GM18868 (cell line): ENCODE measurements at regions not wholly inside any gene's neighbourhood (a gene's known extent, or its start where the extent isn't known, plus 50 kb on each side); places are given as distances from the start of the nearest gene placed in this dataset.
"Not testable (repeated sequence)": the region's sequence is repeated elsewhere in the genome, so short reads cannot be mapped to it uniquely, and the experiment has no call there.

Experiments
- ATAC-seq: cut with Tn5 transposase; IDR thresholded peaks from one replicate; pipeline ENCODE4 v1.9.1; 2021; ENCODE audit warnings: mild to moderate bottlenecking, moderate library complexity; ENCODE audit not compliant: unreplicated experiment

GRCh38 chr5:99349787-99350186 lies 421.0 kb upstream of the CHD1 start:
- no peak for ATAC-seq

DNA sequence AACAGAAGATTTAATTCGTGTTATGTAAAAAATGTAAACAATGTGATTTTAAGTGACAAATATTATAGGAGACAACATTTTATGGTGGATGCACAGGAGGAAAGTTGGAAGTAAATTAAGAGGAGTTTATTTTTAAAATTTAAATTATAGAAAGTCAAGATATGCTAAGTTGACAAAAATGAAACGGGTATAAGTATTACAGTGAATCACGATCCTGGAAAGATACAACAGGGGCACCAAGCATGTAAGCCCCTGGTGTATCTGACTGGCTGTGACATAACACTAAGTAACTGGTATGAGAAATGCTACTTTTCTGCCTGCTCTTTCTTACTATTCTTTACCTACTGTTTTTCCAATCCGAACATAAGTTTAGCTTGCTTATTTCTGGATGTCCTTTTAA lies 419.8 kb upstream of the CHD1 start:
- no peak for ATAC-seq

GRCh38 chr5:99339758-99340157 lies 411.0 kb upstream of the CHD1 start:
- not testable (repeated sequence) for ATAC-seq

DNA sequence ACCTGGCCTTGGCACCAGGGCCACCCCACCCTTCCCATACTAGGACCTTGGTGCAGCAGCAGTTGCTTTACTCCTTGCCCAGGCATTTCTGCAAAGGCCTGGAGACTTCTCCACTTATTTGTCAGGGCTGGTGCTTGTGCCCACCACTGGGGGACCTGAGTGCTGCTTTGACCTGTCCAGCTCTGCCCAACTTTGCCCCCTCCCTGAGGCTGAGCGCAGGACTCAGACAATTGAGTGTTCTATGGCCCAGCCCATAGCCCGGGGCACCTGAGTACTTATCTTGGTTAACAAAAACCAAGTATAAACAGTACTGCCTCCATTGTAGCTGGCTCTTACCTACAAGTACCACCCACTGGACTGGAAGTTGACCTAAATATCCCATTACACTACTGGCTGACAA lies 406.1 kb upstream of the CHD1 start:
- ATAC-seq, result no peak

GRCh38 chr5:99331061-99331460 lies 402.3 kb upstream of the CHD1 start:
- ATAC-seq, result no peak

GRCh38 chr5:99320436-99320835 lies 391.6 kb upstream of the CHD1 start:
- no peak for ATAC-seq

DNA sequence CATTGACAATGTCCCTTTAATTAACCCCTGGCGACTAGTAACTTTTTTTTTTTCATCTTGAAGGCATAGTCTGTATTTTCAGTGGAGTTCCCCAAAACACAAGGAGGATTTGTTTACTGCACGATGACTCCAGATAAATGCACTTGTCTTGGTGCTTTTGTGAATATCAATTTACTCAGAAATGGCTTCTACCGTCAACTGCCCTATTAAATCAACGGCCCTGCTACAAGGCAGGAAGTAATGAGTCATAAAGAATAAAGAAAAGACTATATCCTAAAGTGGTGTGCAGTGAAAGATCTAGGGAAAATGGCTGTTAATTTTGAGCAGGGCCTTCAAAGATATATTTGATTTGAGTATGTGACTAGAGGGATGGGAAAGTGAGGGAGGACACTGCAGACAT lies 388.3 kb upstream of the CHD1 start:
- no peak for ATAC-seq

GRCh38 chr5:99316484-99316883 lies 387.7 kb upstream of the CHD1 start:
- ATAC-seq, result no peak

GRCh38 chr5:99315413-99316183 lies 386.8 kb upstream of the CHD1 start:
- no peak for ATAC-seq

- ATAC-seq, result no peak
These were observed 385.9 kb upstream of the CHD1 start for GRCh38 chr5:99314721-99315120.

- ATAC-seq, result no peak
These were observed 379.3 kb upstream of the CHD1 start for GRCh38 chr5:99308131-99308530.

DNA sequence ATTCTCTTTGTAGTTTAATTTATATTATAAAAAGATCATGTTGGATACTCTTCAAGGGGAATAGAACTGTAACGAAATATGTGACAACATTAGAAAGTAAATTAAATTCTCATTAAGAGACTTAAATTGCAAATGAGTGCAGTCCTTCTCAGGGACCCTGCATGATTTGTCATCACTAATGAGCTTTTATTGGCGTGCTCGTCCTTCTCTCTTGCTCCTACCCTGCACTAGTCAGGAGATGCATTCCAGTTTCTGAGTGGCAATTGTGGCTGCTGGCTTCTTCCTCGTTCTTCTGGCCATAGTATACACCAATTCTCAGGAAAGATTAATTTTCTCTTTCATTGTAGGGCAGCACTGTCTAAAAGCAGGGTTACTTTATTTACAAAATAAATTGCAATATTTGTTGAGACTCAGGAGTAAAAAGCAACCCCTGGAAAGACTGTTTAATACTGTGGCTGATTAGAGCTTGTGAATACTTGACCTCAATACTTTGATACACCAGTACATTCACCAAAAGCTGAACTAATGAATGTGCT lies 376.3 kb upstream of the CHD1 start:
- no peak for ATAC-seq

- ATAC-seq, result no peak
These were observed 356.8 kb upstream of the CHD1 start for GRCh38 chr5:99285606-99286005.

- no peak for ATAC-seq
These were observed 346.3 kb upstream of the CHD1 start for GRCh38 chr5:99275128-99275527.

DNA sequence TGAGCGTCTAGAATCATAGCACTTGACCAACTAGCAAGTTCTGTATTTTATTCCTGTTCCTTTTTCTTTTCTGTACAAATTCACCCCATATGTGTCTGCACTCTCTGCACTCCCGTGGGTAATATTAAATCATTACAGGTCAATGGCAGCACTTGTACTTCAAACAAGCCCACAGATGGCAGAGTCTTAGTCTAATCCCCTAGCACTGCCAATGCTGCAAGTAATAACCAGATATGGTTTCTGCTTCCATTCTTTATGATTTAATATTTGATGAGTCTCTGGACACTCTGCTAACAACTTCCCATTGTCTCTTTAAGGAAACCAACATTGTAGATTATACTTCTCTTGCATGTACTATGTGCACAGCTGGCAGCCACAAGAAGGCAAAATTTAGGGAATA lies 343.8 kb upstream of the CHD1 start:
- ATAC-seq, result no peak

DNA sequence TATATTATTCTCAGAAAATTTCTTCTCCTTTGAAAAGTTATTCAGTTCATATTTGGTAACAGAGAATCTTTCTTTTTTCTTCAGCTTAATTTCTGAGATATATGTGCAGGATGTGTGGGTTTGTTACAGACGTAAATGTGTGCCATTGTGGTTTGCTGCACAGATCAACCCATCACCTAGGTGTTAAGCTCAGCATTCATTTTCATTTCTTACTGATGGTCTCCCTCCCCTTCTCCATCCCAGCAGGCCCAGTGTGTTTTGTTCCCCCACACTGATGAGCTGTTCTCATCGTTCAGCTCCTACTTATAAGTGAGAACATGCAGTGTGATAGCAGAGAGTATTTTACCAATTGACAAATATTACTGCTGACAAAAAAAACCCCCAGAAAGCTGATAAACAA lies 330.0 kb upstream of the CHD1 start:
- ATAC-seq, result no peak

GRCh38 chr5:99248066-99248465 lies 319.3 kb upstream of the CHD1 start:
- no peak for ATAC-seq

DNA sequence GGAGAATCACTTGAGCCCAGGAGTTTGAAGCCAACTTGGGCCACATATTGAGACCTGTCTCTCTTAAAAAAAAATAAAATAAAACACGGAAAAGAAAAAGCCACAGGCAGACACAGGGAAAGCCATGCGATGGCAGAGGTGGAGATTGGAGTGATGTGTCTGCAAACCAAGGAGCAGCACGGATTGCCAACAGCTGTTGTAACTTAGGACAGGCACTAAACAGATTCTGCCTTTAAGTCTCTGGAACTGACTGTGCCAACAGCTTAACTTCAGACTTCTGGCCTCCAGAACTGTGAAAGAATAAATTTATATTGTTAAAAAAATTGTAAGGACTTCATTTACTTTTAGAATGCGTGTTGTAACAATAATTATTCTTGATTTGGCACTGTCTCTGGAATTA lies 318.5 kb upstream of the CHD1 start:
- ATAC-seq, result no peak

DNA sequence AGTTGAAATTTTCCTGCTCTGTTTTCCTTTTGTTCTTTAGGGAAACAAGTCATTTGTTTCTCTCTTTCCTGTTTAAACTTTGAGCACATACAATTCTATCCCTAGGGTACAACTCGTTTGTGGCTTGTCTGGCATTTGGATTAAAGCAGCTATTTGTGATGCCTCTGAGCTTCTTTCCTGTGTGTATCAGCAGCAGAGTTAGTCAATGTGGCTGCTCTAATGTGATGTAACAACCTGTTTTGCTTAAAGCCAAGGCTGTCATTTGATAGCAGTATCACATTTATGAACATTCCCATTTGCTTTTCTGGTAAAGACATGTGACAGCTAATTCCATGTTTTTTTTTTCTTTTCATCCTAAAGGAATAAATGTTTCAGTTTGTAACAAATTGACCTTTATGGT lies 314.3 kb upstream of the CHD1 start:
- no peak for ATAC-seq

DNA sequence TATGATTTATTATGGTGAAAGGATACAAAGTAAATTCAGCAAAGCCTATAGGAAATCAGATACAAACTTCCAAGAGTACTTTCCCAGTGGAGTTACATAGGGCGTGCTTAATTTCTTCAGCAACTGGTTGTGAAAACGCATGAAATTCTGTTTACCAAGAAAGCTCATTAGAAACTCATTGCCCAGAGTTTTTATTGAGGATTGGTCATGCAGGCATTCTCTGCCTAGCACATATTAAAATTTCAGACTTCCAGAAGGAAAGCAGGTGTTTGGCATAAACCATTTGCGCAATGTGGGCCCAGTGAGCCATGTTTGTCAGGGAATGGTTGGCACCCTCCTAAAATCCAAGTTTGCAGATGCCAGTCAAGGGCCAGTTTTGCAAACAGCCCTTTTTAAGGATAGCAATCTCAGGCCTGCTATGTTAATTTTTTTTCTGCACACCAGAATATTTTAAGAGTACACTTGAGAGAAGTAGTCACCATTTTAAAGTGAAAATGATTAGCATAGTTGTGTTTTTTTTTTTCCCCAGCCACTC lies 311.1 kb upstream of the CHD1 start:
- ATAC-seq, result no peak

DNA sequence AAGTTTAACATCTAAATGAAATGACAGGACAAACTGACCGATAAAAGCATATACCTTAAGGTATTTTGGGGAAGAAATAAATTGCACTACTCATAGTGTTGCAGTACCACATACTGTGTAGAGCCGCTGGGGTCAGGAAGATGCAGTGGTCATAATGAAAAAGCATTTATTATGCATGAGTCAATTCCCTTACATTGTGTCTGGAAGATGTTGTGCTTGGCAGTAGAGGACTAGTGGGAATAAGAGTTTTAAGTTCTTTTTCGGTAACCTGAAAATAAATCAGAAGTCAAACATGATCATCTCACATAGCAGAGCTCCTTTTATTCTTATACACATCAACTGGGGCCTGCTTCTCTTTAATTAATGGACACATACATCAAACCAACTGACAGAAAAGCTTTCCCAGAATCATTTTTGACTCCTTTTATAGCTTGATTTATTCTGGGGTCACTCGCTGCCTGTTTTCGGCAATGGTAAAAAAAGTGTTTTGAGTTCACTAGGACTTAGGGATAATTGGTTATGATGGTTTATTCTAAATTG lies 262.5 kb upstream of the CHD1 start:
- no peak for ATAC-seq

DNA sequence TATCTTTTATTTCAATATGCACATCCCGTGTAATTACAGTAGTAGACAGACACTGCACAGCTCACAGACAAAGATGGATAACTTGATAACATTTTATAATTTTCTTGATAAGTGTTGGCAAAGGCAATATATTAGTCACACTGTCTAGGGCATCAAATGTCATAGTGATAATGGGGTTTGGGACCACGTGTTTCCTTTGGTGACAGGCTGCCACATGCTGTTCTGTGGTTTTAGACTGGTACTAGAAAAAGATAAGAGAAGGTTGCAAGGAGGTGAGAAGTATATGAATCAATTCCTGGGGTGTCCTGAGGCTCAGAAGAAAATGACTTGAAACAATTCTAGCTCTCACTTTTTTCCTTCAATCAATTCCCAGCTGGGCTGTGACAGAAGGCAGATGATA lies 258.8 kb upstream of the CHD1 start:
- ATAC-seq, result no peak
